Cardiac muscle cell (in vitro differentiated cells and primary cell): ENCODE measurements at regions not wholly inside any gene's neighbourhood (a gene's known extent, or its start where the extent isn't known, plus 50 kb on each side); places are given as distances from the start of the nearest gene placed in this dataset.
A peak's percentile ranks its signal among the peaks of the same experiment; 100 is the strongest.

Source experiments
- DNase-seq, 2 donors: peaks; one replicate each; pipeline versions ENCODE4 v3.0.0 to v3.0.0-alpha.2; 2010 to 2017; ENCODE audit warnings: low read depth in 1 of 2, low spot score in 1 of 2
- H3K27ac ChIP-seq: fragments of 200-600 bp; sonication (generic); 2 replicates; pipeline ENCODE4 v1.5.1; 2016
- H3K27me3 ChIP-seq: fragments of 200-600 bp; sonication (generic); 2 replicates; pipeline ENCODE4 v1.6.0; 2016; ENCODE audit warnings: control low read depth
- H3K36me3 ChIP-seq: fragments of 200-600 bp; sonication (generic); 2 replicates; pipeline ENCODE4 v1.5.1; 2016; ENCODE audit warnings: control low read depth
- H3K4me1 ChIP-seq: fragments of 200-600 bp; sonication (generic); 2 replicates; pipeline ENCODE4 v1.8.1; 2017; ENCODE audit warnings: low read depth, mild to moderate bottlenecking, mixed run types
- H3K4me3 ChIP-seq: fragments of 200-600 bp; sonication (generic); 2 replicates; pipeline ENCODE4 v1.5.1; 2016; ENCODE audit warnings: mild to moderate bottlenecking
- H3K9me3 ChIP-seq: fragments of 200-600 bp; sonication (generic); 2 replicates; pipeline ENCODE4 v1.5.1; 2017; ENCODE audit warnings: low read depth, mild to moderate bottlenecking, control low read depth
- TF ChIP-seq, protein P1 (sequence below): IDR thresholded peaks from 2 replicates; pipeline ENCODE4 v1.5.1; 2012; ENCODE audit warnings: low read depth, mild to moderate bottlenecking, low read length

DNA sequence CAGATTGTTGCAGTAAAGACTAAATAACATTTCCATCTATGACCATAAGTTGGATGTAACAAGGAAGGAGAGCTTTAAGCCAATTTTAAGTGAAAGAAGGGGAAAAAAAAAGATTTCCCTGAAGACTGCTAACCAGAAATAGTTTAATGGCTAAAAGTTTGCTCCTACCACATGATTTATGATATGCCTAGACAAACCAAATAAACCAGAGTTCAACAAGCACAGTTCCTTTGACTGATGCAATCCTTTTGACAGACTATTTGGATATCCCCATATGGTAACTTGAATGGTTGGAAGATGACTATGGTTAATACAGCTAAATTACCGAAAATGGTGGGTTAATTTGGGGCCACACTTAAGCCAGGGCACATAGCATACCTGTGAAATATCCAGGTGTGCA lies 338.5 kb downstream of the CETN3 start:
- no peak overlapping the region for H3K4me3 ChIP-seq
- no peak for DNase-seq
- H3K4me1 ChIP-seq, result no peaks in the 10 kb centered on the region
- no peaks in the 10 kb centered on the region for H3K36me3 ChIP-seq
- H3K9me3 ChIP-seq, result no peaks in the 10 kb centered on the region
- H3K27ac ChIP-seq, result no peak overlapping the region
- no peaks in the 10 kb centered on the region for H3K27me3 ChIP-seq
- TF ChIP-seq, protein P1, sequence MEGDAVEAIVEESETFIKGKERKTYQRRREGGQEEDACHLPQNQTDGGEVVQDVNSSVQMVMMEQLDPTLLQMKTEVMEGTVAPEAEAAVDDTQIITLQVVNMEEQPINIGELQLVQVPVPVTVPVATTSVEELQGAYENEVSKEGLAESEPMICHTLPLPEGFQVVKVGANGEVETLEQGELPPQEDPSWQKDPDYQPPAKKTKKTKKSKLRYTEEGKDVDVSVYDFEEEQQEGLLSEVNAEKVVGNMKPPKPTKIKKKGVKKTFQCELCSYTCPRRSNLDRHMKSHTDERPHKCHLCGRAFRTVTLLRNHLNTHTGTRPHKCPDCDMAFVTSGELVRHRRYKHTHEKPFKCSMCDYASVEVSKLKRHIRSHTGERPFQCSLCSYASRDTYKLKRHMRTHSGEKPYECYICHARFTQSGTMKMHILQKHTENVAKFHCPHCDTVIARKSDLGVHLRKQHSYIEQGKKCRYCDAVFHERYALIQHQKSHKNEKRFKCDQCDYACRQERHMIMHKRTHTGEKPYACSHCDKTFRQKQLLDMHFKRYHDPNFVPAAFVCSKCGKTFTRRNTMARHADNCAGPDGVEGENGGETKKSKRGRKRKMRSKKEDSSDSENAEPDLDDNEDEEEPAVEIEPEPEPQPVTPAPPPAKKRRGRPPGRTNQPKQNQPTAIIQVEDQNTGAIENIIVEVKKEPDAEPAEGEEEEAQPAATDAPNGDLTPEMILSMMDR, result no peak

DNA sequence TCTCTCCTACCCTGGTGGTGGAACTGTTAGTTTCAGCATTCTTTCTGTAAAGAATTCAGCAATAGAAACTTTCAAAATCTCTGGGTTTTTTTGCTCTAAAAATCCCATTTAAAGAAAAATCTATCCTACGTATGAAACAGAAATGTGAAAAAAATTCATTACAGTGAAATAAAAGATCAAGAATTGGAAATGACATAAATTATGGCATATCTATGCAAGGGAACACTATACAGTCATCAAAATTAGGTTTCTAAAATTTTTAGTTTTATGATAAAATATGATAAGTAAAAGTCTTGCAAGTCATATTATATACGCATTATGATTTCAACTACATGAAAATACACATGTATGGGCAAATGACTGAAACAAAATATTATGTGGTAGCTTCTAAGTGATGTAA lies 342.6 kb downstream of the CETN3 start:
- Histone ChIP-seq H3K27ac (no peak overlapping the region), H3K36me3 (no peaks in the 10 kb centered on the region), H3K4me3 (no peak overlapping the region), H3K9me3 (no peaks in the 10 kb centered on the region), H3K4me1 (no peaks in the 10 kb centered on the region), H3K27me3 (no peaks in the 10 kb centered on the region)
- DNase-seq, result no peak
- TF ChIP-seq, protein P1, result no peak

DNA sequence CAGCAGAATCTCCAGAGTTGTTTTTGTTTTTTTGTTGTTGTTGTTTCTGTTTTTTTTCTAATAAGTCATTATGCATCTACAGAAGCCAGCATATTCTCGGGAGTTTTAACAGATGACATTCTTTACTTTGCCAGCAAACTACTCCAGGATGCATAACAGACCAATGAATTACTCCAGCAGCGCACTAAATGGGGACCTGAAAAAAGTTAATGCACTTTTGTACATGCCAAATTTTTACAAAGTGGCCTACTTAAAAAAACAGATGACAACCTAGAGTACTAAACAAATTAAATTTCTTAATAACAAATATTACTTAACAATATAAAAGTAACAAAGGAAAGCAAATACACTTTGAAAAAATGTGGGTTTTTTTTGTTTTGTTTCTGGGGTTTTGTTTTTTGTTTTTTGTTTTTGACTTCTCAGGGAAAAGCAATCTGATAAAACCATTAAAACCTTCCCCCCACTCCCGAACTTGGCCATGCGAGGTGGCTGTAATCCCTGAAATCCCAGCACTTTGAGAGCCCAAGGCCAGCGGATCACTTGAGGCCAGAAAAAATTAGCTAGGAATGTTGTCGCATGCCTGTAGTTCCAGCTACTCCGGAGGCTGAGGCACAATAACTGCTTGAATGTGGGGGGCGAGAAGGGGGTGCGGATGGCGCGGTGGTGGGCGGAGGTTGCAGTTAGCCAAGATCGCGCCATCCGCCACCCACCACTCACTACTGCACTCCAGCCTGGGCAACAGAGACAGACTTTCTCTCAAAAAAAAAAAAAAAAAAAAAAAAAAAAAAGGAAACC lies 352.4 kb downstream of the CETN3 start:
- Histone ChIP-seq H3K4me1 (peaks cover 8% of the 10 kb centered on the region), H3K4me3 (no peak overlapping the region), H3K36me3 (no peaks in the 10 kb centered on the region), H3K27me3 (no peaks in the 10 kb centered on the region), H3K9me3 (no peaks in the 10 kb centered on the region), H3K27ac (no peak overlapping the region)
- DNase-seq, result peak; percentile 6 to 14
- TF ChIP-seq, protein P1, result no peak

DNA sequence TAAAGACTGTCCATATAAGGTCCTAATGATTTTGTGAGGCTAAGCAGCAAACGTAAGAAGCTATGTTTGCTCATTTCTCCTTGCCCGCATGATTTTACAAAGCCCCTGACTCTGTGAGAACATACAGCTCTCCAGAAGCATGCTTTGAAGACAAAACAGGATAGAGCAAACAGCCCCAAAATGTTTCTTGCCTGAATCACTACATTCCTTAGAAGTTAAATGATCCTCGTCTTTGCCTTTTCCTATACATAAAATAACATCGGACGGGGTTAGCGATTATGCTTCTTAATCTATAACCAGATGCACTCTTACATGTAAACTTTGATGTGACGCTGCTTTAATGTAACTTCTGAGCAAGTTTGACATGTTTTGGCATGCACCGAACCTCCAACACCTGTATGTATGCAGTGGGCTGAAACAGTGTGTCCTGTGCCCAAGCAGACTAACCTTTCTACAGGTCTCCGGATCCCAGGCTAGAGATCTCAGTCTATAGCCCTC lies 353.7 kb downstream of the CETN3 start:
- peak in 1 of 2 donors; percentile 76 for DNase-seq
- no peak overlapping the region for H3K27ac ChIP-seq
- peaks cover 8% of the 10 kb centered on the region for H3K4me1 ChIP-seq
- no peaks in the 10 kb centered on the region for H3K36me3 ChIP-seq
- H3K27me3 ChIP-seq, result no peaks in the 10 kb centered on the region
- H3K9me3 ChIP-seq, result no peaks in the 10 kb centered on the region
- H3K4me3 ChIP-seq, result no peak overlapping the region
- TF ChIP-seq, protein P1, result no peak

DNA sequence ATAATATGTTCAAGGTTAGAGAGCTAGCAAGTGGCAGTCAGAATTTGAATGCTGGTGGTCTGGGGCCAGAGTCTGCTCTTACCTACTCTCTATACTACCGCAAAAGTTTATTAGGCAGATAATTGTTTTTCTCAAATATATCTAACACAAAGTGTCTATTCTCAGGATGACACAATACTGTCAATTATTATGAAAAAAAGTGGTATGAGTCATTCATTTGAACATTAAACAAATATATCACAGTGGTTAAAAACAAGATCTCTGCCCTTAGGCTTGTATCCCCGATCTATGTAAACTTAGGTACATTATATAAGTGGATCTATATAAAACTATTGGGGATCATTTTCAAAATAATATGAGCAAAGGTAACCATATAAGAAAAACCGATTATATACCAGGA lies 354.9 kb downstream of the CETN3 start:
- no peak overlapping the region for H3K4me3 ChIP-seq
- no peak for DNase-seq
- H3K4me1 ChIP-seq, result peaks cover 8% of the 10 kb centered on the region
- no peak overlapping the region for H3K27ac ChIP-seq
- H3K36me3 ChIP-seq, result no peaks in the 10 kb centered on the region
- TF ChIP-seq, protein P1, result no peak
- no peaks in the 10 kb centered on the region for H3K9me3 ChIP-seq
- no peaks in the 10 kb centered on the region for H3K27me3 ChIP-seq
